HL-60/S4 (cell line): ENCODE measurements at regions not wholly inside any gene's neighbourhood (a gene's known extent, or its start where the extent isn't known, plus 50 kb on each side); places are given as distances from the start of the nearest gene placed in this dataset.
"Not testable (repeated sequence)": the region's sequence is repeated elsewhere in the genome, so short reads cannot be mapped to it uniquely, and the experiment has no call there.

Experiments
- in situ Hi-C: fragments of 300-500 bp; cut with MboI; formaldehyde crosslinking; loops from 2 replicates; pipeline ENCODE4 v1.14.3; 2022; ENCODE audit warnings: low sequenced_read_pairs

- in situ Hi-C loops, result no loop called here
Observed at GRCh38 chr1:99062192-99062591, 57.5 kb upstream of the PLPPR5 start.

- in situ Hi-C loops, result no loop called here
Observed at GRCh38 chr1:99069146-99069545, 64.5 kb upstream of the PLPPR5 start.

GRCh38 chr1:99078529-99078928 lies 73.9 kb upstream of the PLPPR5 start:
- in situ Hi-C loops, result not testable (repeated sequence)

- in situ Hi-C loops, result no loop called here
Observed at GRCh38 chr1:99082366-99082765, 77.7 kb upstream of the PLPPR5 start.

GRCh38 chr1:99083338-99083737 lies 78.7 kb upstream of the PLPPR5 start:
- in situ Hi-C loops, result no loop called here

GRCh38 chr1:99084562-99084961 lies 79.9 kb upstream of the PLPPR5 start:
- in situ Hi-C loops, result no loop called here

- in situ Hi-C loops, result no loop called here
Observed at GRCh38 chr1:99086057-99086456, 81.4 kb upstream of the PLPPR5 start.

- in situ Hi-C loops, result no loop called here
Observed at GRCh38 chr1:99098589-99098988, 93.9 kb upstream of the PLPPR5 start.

GRCh38 chr1:99106274-99106673 lies 101.6 kb upstream of the PLPPR5 start:
- in situ Hi-C loops, result no loop called here

- in situ Hi-C loops, result no loop called here
Observed at GRCh38 chr1:99107680-99108079, 103.0 kb upstream of the PLPPR5 start.

GRCh38 chr1:99110140-99111041 lies 105.7 kb upstream of the PLPPR5 start:
- in situ Hi-C loops, result no loop called here

GRCh38 chr1:99115231-99115630 lies 110.6 kb upstream of the PLPPR5 start:
- in situ Hi-C loops, result no loop called here

- in situ Hi-C loops, result no loop called here
Observed at GRCh38 chr1:99119188-99119587, 114.5 kb upstream of the PLPPR5 start.

- in situ Hi-C loops, result no loop called here
Observed at GRCh38 chr1:99122039-99122438, 117.4 kb upstream of the PLPPR5 start.

- in situ Hi-C loops, result no loop called here
Observed at GRCh38 chr1:99123936-99124335, 119.3 kb upstream of the PLPPR5 start.

- in situ Hi-C loops, result no loop called here
Observed at GRCh38 chr1:99131546-99131945, 126.9 kb upstream of the PLPPR5 start.

- in situ Hi-C loops, result no loop called here
Observed at GRCh38 chr1:99133756-99134500, 129.3 kb upstream of the PLPPR5 start.

- in situ Hi-C loops, result no loop called here
Observed at GRCh38 chr1:99137554-99138206, 126.6 kb upstream of the PLPPR4 start.

GRCh38 chr1:99139876-99140275 lies 124.4 kb upstream of the PLPPR4 start:
- in situ Hi-C loops, result no loop called here

GRCh38 chr1:99146129-99146848 lies 118.0 kb upstream of the PLPPR4 start:
- in situ Hi-C loops, result no loop called here

GRCh38 chr1:99149952-99150351 lies 114.3 kb upstream of the PLPPR4 start:
- in situ Hi-C loops, result no loop called here
